Mesenchymal stem cell (in vitro differentiated cells and primary cell): ENCODE measurements at regions not wholly inside any gene's neighbourhood (a gene's known extent, or its start where the extent isn't known, plus 50 kb on each side); places are given as distances from the start of the nearest gene placed in this dataset.
"Not testable (repeated sequence)": the region's sequence is repeated elsewhere in the genome, so short reads cannot be mapped to it uniquely, and the experiment has no call there.

Experiments
- DNase-seq: peaks from one replicate; pipeline ENCODE4 v3.0.0-alpha.2; 2013
- H2AFZ ChIP-seq: one replicate; pipeline ENCODE4 v1.6.1; 2013; ENCODE audit warnings: low read depth, mild to moderate bottlenecking, control low read depth, inconsistent platforms, low read length, moderate library complexity
- H2AK5ac ChIP-seq: 2 replicates; pipeline ENCODE4 v1.6.1; 2013; ENCODE audit warnings: low read length, moderate library complexity, mild to moderate bottlenecking, inconsistent platforms; ENCODE audit not compliant: severe bottlenecking
- H2BK120ac ChIP-seq: one replicate; pipeline ENCODE4 v1.6.1; 2013; ENCODE audit warnings: low read depth, mild to moderate bottlenecking, inconsistent platforms, low read length, moderate library complexity
- H2BK12ac ChIP-seq, 2 experiments: one replicate each; pipeline ENCODE4 v1.6.1; 2013; ENCODE audit warnings: inconsistent platforms in 2 of 2, low read length in 2 of 2, mild to moderate bottlenecking in 2 of 2, moderate library complexity in 2 of 2, control low read depth in 1 of 2
- H2BK15ac ChIP-seq: one replicate; pipeline ENCODE4 v1.6.1; 2013; ENCODE audit warnings: mild to moderate bottlenecking, low read depth, inconsistent platforms; ENCODE audit not compliant: poor library complexity, severe bottlenecking
- H2BK5ac ChIP-seq: 2 replicates; pipeline ENCODE4 v1.6.1; 2013; ENCODE audit warnings: low read depth, mild to moderate bottlenecking, low read length, control low read depth, inconsistent platforms; ENCODE audit not compliant: poor library complexity, severe bottlenecking
- H3K14ac ChIP-seq, 2 experiments: one replicate each; pipeline ENCODE4 v1.6.1; 2013; ENCODE audit warnings: inconsistent platforms in 2 of 2, low read length in 2 of 2, control low read depth in 1 of 2, mild to moderate bottlenecking in 1 of 2, moderate library complexity in 1 of 2
- H3K18ac ChIP-seq, 2 experiments: one replicate each; pipeline ENCODE4 v1.6.1; 2013; ENCODE audit warnings: inconsistent platforms in 2 of 2, low read length in 2 of 2, control low read depth in 1 of 2, low read depth in 1 of 2, mild to moderate bottlenecking in 1 of 2
- H3K23ac ChIP-seq, 2 experiments: one replicate each; pipeline ENCODE4 v1.6.1; 2013; ENCODE audit warnings: inconsistent platforms in 2 of 2, low read length in 2 of 2, mild to moderate bottlenecking in 2 of 2, moderate library complexity in 2 of 2, control low read depth in 1 of 2
- H3K27ac ChIP-seq: 2 replicates; pipeline ENCODE4 v1.5.1; 2013; ENCODE audit warnings: mild to moderate bottlenecking, moderate library complexity, low read length, control low read depth, inconsistent platforms; ENCODE audit not compliant: poor library complexity, severe bottlenecking
- H3K27me3 ChIP-seq, 2 experiments: 2 replicates each; pipeline versions ENCODE4 v1.6.1 to v1.7.0; 2013; ENCODE audit warnings: low read length in 2 of 2, mild to moderate bottlenecking in 2 of 2, moderate library complexity in 2 of 2, control low read depth in 1 of 2, inconsistent platforms in 1 of 2; ENCODE audit not compliant: control insufficient read depth in 1 of 2, insufficient read depth in 1 of 2
- H3K36me3 ChIP-seq, 2 experiments: 2 replicates each; pipeline versions ENCODE4 v1.6.1 to v1.7.0; 2013; ENCODE audit warnings: low read length in 2 of 2, control low read depth in 1 of 2, inconsistent platforms in 1 of 2, low read depth in 1 of 2, mild to moderate bottlenecking in 1 of 2; ENCODE audit not compliant: insufficient read depth in 2 of 2, control insufficient read depth in 1 of 2
- H3K4ac ChIP-seq, 2 experiments: one replicate each; pipeline ENCODE4 v1.6.1; 2013; ENCODE audit warnings: inconsistent platforms in 2 of 2, low read length in 2 of 2, mild to moderate bottlenecking in 2 of 2, moderate library complexity in 2 of 2, control low read depth in 1 of 2, low read depth in 1 of 2
- H3K4me1 ChIP-seq: 2 replicates; pipeline ENCODE4 v1.6.1; 2013; ENCODE audit warnings: low read depth, low read length, control low read depth; ENCODE audit not compliant: control insufficient read depth, insufficient read depth
- H3K4me2 ChIP-seq: 2 replicates; pipeline ENCODE4 v1.6.1; 2013; ENCODE audit warnings: low read length, mild to moderate bottlenecking, inconsistent platforms; ENCODE audit not compliant: poor library complexity, severe bottlenecking
- H3K4me3 ChIP-seq, 2 experiments: 2 replicates each; pipeline versions ENCODE4 v1.5.1 to v1.7.0; 2013; ENCODE audit warnings: low read length in 2 of 2, mild to moderate bottlenecking in 2 of 2, control low read depth in 1 of 2, low read depth in 1 of 2; ENCODE audit not compliant: insufficient read depth in 1 of 2
- H3K79me1 ChIP-seq: replicated peaks from 2 replicates; pipeline ENCODE4 v1.6.1; 2013; ENCODE audit warnings: mild to moderate bottlenecking, control low read depth, low read length, inconsistent platforms; ENCODE audit not compliant: poor library complexity, severe bottlenecking
- H3K9ac ChIP-seq: 2 replicates; pipeline ENCODE4 v1.7.0; 2013; ENCODE audit warnings: mild to moderate bottlenecking, low read length, moderate library complexity
- H3K9me3 ChIP-seq: 2 replicates; pipeline ENCODE4 v1.7.0; 2013; ENCODE audit warnings: mild to moderate bottlenecking, low read length; ENCODE audit not compliant: control insufficient read depth
- H4K8ac ChIP-seq: one replicate; pipeline ENCODE4 v1.6.1; 2013; ENCODE audit warnings: inconsistent platforms, mild to moderate bottlenecking, low read length, moderate library complexity
- H4K91ac ChIP-seq: one replicate; pipeline ENCODE4 v1.6.1; 2013; ENCODE audit warnings: mild to moderate bottlenecking, low read length, inconsistent platforms
- WGBS: methylation state at CpG from one replicate; pipeline ENCODE4 v1.1.7; 2013; ENCODE audit warnings: mixed read lengths; 5-methylcytosine and 5-hydroxymethylcytosine counted together

- Histone ChIP-seq H3K23ac (no peak overlapping the region), H2AK5ac (no peak overlapping the region), H3K36me3 (no peaks in the 10 kb centered on the region), H3K9ac (no peak overlapping the region), H2AFZ (no peak overlapping the region), H4K91ac (no peak overlapping the region), H3K27me3 (no peaks in the 10 kb centered on the region), H3K18ac (no peak overlapping the region), H3K4ac (no peak overlapping the region), H4K8ac (no peak overlapping the region), H3K4me1 (no peaks in the 10 kb centered on the region), H2BK120ac (no peak overlapping the region), H3K79me1 (no peaks in the 10 kb centered on the region), H2BK15ac (no peak overlapping the region), H3K14ac (no peak overlapping the region), H3K9me3 (peaks cover 52% of the 10 kb centered on the region), H2BK5ac (no peak overlapping the region), H3K4me2 (no peak overlapping the region), H3K4me3 (no peak overlapping the region), H3K27ac (no peak overlapping the region), H2BK12ac (no peak overlapping the region)
- DNase-seq: no peak
- 84% methylated on average over 14 of the region's 14 CpGs for WGBS
Measured at GRCh38 chr7:64433590-64433989, 119.8 kb downstream of the ZNF736 start.

GRCh38 chr7:64431838-64432237 is 118.1 kb downstream of the ZNF736 start:
- H3K4me3 ChIP-seq: no peak overlapping the region
- DNase-seq: no peak
- H2AK5ac ChIP-seq: no peak overlapping the region
- no CpG with 5 or more reads among the region's 5 CpGs for WGBS
- H3K23ac ChIP-seq: no peak overlapping the region
- H2AFZ ChIP-seq: no peak overlapping the region
- no peaks in the 10 kb centered on the region for H3K79me1 ChIP-seq
- no peak overlapping the region for H4K91ac ChIP-seq
- H4K8ac ChIP-seq: no peak overlapping the region
- H3K27me3 ChIP-seq: no peaks in the 10 kb centered on the region
- H3K14ac ChIP-seq: no peak overlapping the region
- no peak overlapping the region for H3K18ac ChIP-seq
- H2BK5ac ChIP-seq: no peak overlapping the region
- peaks cover 47% of the 10 kb centered on the region for H3K9me3 ChIP-seq
- no peak overlapping the region for H2BK12ac ChIP-seq
- no peak overlapping the region for H3K4me2 ChIP-seq
- H3K4ac ChIP-seq: no peak overlapping the region
- no peak overlapping the region for H2BK15ac ChIP-seq
- no peak overlapping the region for H2BK120ac ChIP-seq
- H3K4me1 ChIP-seq: no peaks in the 10 kb centered on the region
- no peak overlapping the region for H3K27ac ChIP-seq
- H3K9ac ChIP-seq: no peak overlapping the region
- H3K36me3 ChIP-seq: no peaks in the 10 kb centered on the region

GRCh38 chr7:64429232-64429631 is 115.5 kb downstream of the ZNF736 start:
- WGBS: no CpG with 5 or more reads among the region's 1 CpG
- Histone ChIP-seq H3K18ac (no peak overlapping the region), H3K14ac (no peak overlapping the region), H3K9ac (no peak overlapping the region), H3K27ac (no peak overlapping the region), H3K36me3 (no peaks in the 10 kb centered on the region), H2BK120ac (no peak overlapping the region), H3K27me3 (no peaks in the 10 kb centered on the region), H2BK15ac (no peak overlapping the region), H3K4me1 (no peaks in the 10 kb centered on the region), H2BK5ac (no peak overlapping the region), H3K9me3 (peaks cover 32% of the 10 kb centered on the region), H4K91ac (no peak overlapping the region), H3K79me1 (no peaks in the 10 kb centered on the region), H2AK5ac (no peak overlapping the region), H3K4me2 (no peak overlapping the region), H2AFZ (no peak overlapping the region), H3K4ac (no peak overlapping the region), H3K4me3 (no peak overlapping the region), H3K23ac (no peak overlapping the region), H2BK12ac (no peak overlapping the region), H4K8ac (no peak overlapping the region)
- DNase-seq: no peak

DNA sequence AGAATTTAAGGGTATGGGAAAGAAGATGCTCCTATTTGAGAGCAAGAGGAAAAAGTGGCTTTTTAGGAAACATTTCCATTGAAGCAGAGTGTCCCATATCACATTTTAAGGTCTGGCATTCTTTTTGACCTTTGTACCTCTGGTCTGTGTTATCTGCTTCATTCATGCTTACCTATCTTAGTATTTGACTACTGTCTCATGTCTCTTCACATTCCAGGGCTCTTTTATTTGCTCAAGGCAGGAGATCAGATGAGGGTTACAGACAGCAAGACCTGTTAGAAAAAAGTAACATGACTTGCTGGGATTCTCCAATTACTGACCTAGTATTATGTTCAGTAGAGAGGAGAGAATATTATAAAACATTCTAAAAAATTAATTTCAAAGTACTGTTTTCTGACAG is 111.7 kb downstream of the ZNF736 start:
- H2BK5ac ChIP-seq, H3K4ac ChIP-seq, H3K23ac ChIP-seq, H3K9ac ChIP-seq, H3K36me3 ChIP-seq, H3K27ac ChIP-seq, H4K91ac ChIP-seq, H3K4me1 ChIP-seq, H3K79me1 ChIP-seq, H2BK15ac ChIP-seq, H3K27me3 ChIP-seq, H2BK120ac ChIP-seq, H4K8ac ChIP-seq, H3K18ac ChIP-seq, H2AFZ ChIP-seq, H3K4me2 ChIP-seq, H3K4me3 ChIP-seq, H2AK5ac ChIP-seq, DNase-seq, H2BK12ac ChIP-seq, H3K14ac ChIP-seq: not testable (repeated sequence)
- H3K9me3 ChIP-seq: peaks cover 20% of the 10 kb centered on the region
